Transverse colon (tissue), 4 donors: ENCODE measurements at regions not wholly inside any gene's neighbourhood (a gene's known extent, or its start where the extent isn't known, plus 50 kb on each side); places are given as distances from the start of the nearest gene placed in this dataset.
"Not testable (repeated sequence)": the region's sequence is repeated elsewhere in the genome, so short reads cannot be mapped to it uniquely, and the experiment has no call there.

Experiments used
- DNase-seq: peaks from one replicate; pipeline ENCODE4 v3.0.0-alpha.2; 2019
- H3K27ac ChIP-seq, 4 donors: fragments of 200-600 bp; sonication (generic); 2 replicates each; pipeline ENCODE4 v1.5.1; 2016 to 2018; ENCODE audit warnings: inconsistent platforms in 4 of 4
- H3K27me3 ChIP-seq: fragments of 200-600 bp; sonication (generic); 2 replicates; pipeline ENCODE4 v1.5.1; 2017; ENCODE audit warnings: inconsistent platforms
- H3K36me3 ChIP-seq, 4 donors: fragments of 200-600 bp; sonication (generic); 2 replicates each; pipeline ENCODE4 v1.5.1; 2017 to 2019; ENCODE audit warnings: inconsistent platforms in 4 of 4
- H3K4me1 ChIP-seq, 4 donors: fragments of 200-600 bp; sonication (generic); 2 replicates each; pipeline ENCODE4 v1.5.1; 2017 to 2020; ENCODE audit warnings: inconsistent platforms in 4 of 4
- H3K4me3 ChIP-seq, 4 donors: fragments of 200-600 bp; sonication (generic); 1 replicate in 1 of 4; 2 replicates in 3 of 4; pipeline versions ENCODE4 v1.5.1 to v1.6.1; 2017 to 2019; ENCODE audit warnings: inconsistent platforms in 4 of 4
- H3K9me3 ChIP-seq, 2 donors: fragments of 200-600 bp; sonication (generic); 2 replicates each; pipeline ENCODE4 v1.5.1; 2017 to 2019; ENCODE audit warnings: inconsistent platforms in 2 of 2
- CTCF ChIP-seq, 5 experiments: fragments of 200-600 bp in 3 of 5; fragments of 450-650 bp in 2 of 5; sonication (generic) in 3 of 5; IDR thresholded peaks; 1 replicate in 2 of 5; 2 replicates in 3 of 5; pipeline ENCODE4 v1.5.1; 2016 to 2017; ENCODE audit warnings: antibody characterized with exemption in 5 of 5, inconsistent platforms in 3 of 5, mild to moderate bottlenecking in 2 of 5, moderate library complexity in 1 of 5
- EP300 ChIP-seq: sonication (generic); formaldehyde crosslinking; IDR thresholded peaks from one replicate; pipeline ENCODE4 v1.6.1; 2017; ENCODE audit warnings: antibody characterized with exemption, low read depth
- POLR2A ChIP-seq: fragments of 450-650 bp; IDR thresholded peaks from one replicate; pipeline ENCODE4 v1.6.1; 2016; ENCODE audit warnings: antibody characterized with exemption, mild to moderate bottlenecking, moderate library complexity
- POLR2AphosphoS5 ChIP-seq, 3 donors: sonication (generic); formaldehyde crosslinking; IDR thresholded peaks; one replicate each; pipeline ENCODE4 v1.6.1; 2016; ENCODE audit warnings: antibody characterized with exemption in 3 of 3
- WGBS, 2 donors: methylation state at CpG; one replicate each; pipeline ENCODE4 v1.1.5; 2018; ENCODE audit warnings: low coverage in 1 of 2; 5-methylcytosine and 5-hydroxymethylcytosine counted together
- in situ Hi-C, 4 donors: fragments of 200-750 bp; cut with MboI; loops; one replicate each; pipeline versions ENCODE4 v1.15.0 to v1.15.1; 2017; ENCODE audit warnings: low sequenced_read_pairs in 3 of 4, low pct_ligation_motif_present in 1 of 4, low pct_unique_long_range_greater_than_20kb in 1 of 4
- intact Hi-C: fragments of 100-400 bp; cut with DNase I; formaldehyde crosslinking; loops from one replicate; pipeline ENCODE4 v1.15.1; 2023; ENCODE audit warnings: low total_unique reads

DNA sequence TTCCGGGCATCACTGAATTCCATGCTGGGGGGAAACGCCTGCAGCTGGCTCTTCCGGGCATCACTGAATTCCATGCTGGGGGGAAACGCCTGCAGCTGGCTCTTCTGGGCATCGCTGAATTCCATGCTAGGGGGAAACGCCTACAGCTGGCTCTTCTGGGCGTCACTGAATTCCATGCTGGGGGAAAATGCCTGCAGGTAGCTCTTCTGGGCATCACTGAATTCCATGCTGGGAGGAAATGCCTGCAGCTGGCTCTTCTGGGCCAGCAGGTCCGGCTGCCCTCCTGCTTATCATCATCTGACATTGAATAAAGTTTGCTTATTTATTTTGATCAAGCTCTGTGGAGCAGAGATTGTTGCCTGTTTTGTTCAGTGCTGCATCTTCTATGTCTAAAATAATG is 355.1 kb downstream of the SMOC2 start:
- 77% methylated on average over 8 of the region's 8 CpGs; no CpG with 5 or more reads in 1 of the 2 donors for whole genome bisulfite sequencing, 2 donors
- intact Hi-C loops, result no loop called here
- H3K27me3 ChIP-seq, result no peaks in the 10 kb centered on the region
- H3K9me3 ChIP-seq, result no peaks in the 10 kb centered on the region
- H3K27ac ChIP-seq, result no peak overlapping the region
- TF ChIP-seq EP300 (no peak), CTCF (IDR thresholded peaks at IDR 0.05) (no peak), POLR2AphosphoS5 (IDR thresholded peaks at IDR 0.05) (no peak), POLR2A (no peak)
- in situ Hi-C loops, result no loop called here
- H3K4me3 ChIP-seq, result no peak overlapping the region
- H3K36me3 ChIP-seq, result no peaks in the 10 kb centered on the region
- H3K4me1 ChIP-seq, result no peaks in the 10 kb centered on the region
- no peak for DNase-seq

DNA sequence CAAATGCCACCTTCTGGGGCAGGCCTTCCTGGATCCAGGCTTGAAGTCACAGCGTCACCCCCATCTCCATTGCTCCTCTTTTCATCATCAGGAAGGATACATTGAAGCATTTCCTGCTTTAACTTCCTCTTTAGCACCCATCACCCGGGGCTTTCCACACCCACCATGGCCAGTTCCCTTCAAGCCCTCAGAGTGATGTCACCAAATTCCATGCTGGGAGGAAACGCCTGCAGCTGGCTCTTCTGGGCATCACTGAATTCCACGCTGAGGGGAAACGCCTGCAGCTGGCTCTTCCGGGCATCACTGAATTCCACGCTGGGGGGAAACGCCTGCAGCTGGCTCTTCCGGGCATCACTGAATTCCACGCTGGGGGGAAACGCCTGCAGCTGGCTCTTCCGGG is 354.6 kb downstream of the SMOC2 start:
- H3K4me3 ChIP-seq, H3K4me1 ChIP-seq, in situ Hi-C loops, H3K27me3 ChIP-seq, H3K9me3 ChIP-seq, H3K36me3 ChIP-seq, DNase-seq, H3K27ac ChIP-seq, intact Hi-C loops: not testable (repeated sequence)
- 80 to 81% methylated on average over 1 to 8 of the region's 12 CpGs for WGBS, 2 donors

DNA sequence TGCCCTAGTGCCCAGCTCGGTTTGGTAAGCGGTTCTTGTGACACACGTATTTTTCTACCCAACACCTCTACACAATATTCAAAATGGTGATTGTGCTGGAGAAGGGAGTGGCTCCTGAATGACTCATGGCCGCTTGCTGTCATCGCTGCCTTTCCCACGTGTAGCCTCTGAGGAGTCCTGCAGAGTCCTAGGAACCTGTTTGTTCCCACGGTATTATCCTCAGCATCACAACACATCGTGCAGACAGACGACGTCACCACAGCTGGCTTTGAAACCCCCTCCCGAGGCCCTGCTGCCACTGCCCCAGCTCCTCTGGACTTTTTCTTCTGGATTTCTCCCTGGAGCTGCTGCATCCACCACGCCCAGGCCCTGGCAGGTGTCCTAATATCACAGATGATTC is 353.5 kb downstream of the SMOC2 start:
- H3K4me3 ChIP-seq, result no peak overlapping the region
- no peak for DNase-seq
- intact Hi-C loops, result no loop called here
- 90 to 100% methylated on average over 2 to 12 of the region's 12 CpGs for WGBS, 2 donors
- no peak overlapping the region for H3K27ac ChIP-seq
- in situ Hi-C loops, result no loop called here
- no peaks in the 10 kb centered on the region for H3K27me3 ChIP-seq
- no peaks in the 10 kb centered on the region for H3K9me3 ChIP-seq
- no peaks in the 10 kb centered on the region for H3K36me3 ChIP-seq
- TF ChIP-seq POLR2A (no peak), EP300 (no peak), POLR2AphosphoS5 (IDR thresholded peaks at IDR 0.05) (no peak), CTCF (IDR thresholded peaks at IDR 0.05) (no peak)
- H3K4me1 ChIP-seq, result no peaks in the 10 kb centered on the region

DNA sequence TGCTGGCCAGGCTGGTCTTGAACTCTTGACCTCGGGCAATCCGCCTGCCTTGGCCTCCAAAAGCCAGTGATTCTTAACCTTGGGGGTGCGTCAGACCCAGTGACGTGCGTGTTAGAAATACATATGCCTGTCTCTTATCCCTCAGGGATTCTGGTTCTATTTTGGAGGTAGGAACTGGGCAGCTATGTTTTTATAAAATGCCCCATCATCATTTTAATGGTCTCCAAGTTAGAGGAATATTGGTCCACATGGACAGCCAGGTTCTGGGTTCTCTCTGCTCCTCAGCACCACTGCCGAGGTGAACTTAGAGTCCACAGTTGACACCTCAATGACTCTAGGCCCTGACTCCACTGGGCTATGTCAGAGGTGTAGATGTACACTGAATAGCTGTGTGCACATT is 352.7 kb downstream of the SMOC2 start:
- in situ Hi-C loops, result no loop called here
- no peak overlapping the region for H3K4me3 ChIP-seq
- 84% methylated on average over 6 of the region's 6 CpGs; no CpG with 5 or more reads in 1 of the 2 donors for WGBS, 2 donors

More for the DNA sequence above, 352.7 kb downstream of the SMOC2 start:
- Histone ChIP-seq H3K9me3 (no peaks in the 10 kb centered on the region), H3K27me3 (no peaks in the 10 kb centered on the region), H3K4me1 (no peaks in the 10 kb centered on the region), H3K27ac (no peak overlapping the region), H3K36me3 (no peaks in the 10 kb centered on the region)
- TF ChIP-seq POLR2AphosphoS5 (IDR thresholded peaks at IDR 0.05) (no peak), POLR2A (no peak), CTCF (IDR thresholded peaks at IDR 0.05) (no peak), EP300 (no peak)
- DNase-seq, result no peak
- intact Hi-C loops, result no loop called here
